Upper lobe of right lung (tissue), 1 donor: ENCODE measurements at regions not wholly inside any gene's neighbourhood (a gene's known extent, or its start where the extent isn't known, plus 50 kb on each side); places are given as distances from the start of the nearest gene placed in this dataset.

Experiments
- ATAC-seq: fragments of 200-7000 bp; cut with Tn5 transposase; one replicate; pipeline ENCODE4 v1.9.1; 2020; ENCODE audit warnings: mild to moderate bottlenecking, moderate library complexity
- DNase-seq: peaks from one replicate; pipeline ENCODE4 v3.0.0-alpha.2; 2020
- H3K27ac ChIP-seq: fragments of 200-600 bp; one replicate; pipeline ENCODE4 v1.8.0; 2022
- H3K27me3 ChIP-seq: fragments of 200-600 bp; one replicate; pipeline ENCODE4 v1.8.0; 2022; ENCODE audit warnings: mild to moderate bottlenecking
- H3K36me3 ChIP-seq: fragments of 200-600 bp; one replicate; pipeline ENCODE4 v1.8.0; 2022
- H3K4me1 ChIP-seq: fragments of 200-600 bp; one replicate; pipeline ENCODE4 v1.8.0; 2022
- H3K4me3 ChIP-seq: fragments of 200-600 bp; one replicate; pipeline ENCODE4 v1.8.0; 2022; ENCODE audit warnings: mild to moderate bottlenecking
- H3K9me3 ChIP-seq: fragments of 200-600 bp; one replicate; pipeline ENCODE4 v1.8.0; 2022
- intact Hi-C: fragments of 100-400 bp; cut with DNase I; formaldehyde crosslinking; loops from one replicate; pipeline ENCODE4 v1.11.0; 2022
- TF ChIP-seq, protein P1 (sequence below): fragments of 200-600 bp; IDR thresholded peaks from one replicate; pipeline ENCODE4 v1.8.0; 2022; ENCODE audit warnings: antibody characterized with exemption
- donor health status: DM: no; HTN: yes; CAD: no; lungs with severe emphysema.

- no peaks in the 10 kb centered on the region for H3K4me1 ChIP-seq
- no peak overlapping the region for H3K27ac ChIP-seq
- ATAC-seq (no peak), DNase-seq (no peak)
- H3K27me3 ChIP-seq, result no peaks in the 10 kb centered on the region
- TF ChIP-seq, protein P1, sequence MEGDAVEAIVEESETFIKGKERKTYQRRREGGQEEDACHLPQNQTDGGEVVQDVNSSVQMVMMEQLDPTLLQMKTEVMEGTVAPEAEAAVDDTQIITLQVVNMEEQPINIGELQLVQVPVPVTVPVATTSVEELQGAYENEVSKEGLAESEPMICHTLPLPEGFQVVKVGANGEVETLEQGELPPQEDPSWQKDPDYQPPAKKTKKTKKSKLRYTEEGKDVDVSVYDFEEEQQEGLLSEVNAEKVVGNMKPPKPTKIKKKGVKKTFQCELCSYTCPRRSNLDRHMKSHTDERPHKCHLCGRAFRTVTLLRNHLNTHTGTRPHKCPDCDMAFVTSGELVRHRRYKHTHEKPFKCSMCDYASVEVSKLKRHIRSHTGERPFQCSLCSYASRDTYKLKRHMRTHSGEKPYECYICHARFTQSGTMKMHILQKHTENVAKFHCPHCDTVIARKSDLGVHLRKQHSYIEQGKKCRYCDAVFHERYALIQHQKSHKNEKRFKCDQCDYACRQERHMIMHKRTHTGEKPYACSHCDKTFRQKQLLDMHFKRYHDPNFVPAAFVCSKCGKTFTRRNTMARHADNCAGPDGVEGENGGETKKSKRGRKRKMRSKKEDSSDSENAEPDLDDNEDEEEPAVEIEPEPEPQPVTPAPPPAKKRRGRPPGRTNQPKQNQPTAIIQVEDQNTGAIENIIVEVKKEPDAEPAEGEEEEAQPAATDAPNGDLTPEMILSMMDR, result no peak
- intact Hi-C loops, result no loop called here
- H3K4me3 ChIP-seq, result no peak overlapping the region
- H3K9me3 ChIP-seq, result no peaks in the 10 kb centered on the region
- no peaks in the 10 kb centered on the region for H3K36me3 ChIP-seq
Observed at GRCh38 chr1:42070996-42071395, 82.2 kb upstream of the GUCA2B start.

- intact Hi-C loops, result no loop called here
- DNase-seq (no peak), ATAC-seq (no peak)
- Histone ChIP-seq H3K36me3 (no peaks in the 10 kb centered on the region), H3K4me3 (no peak overlapping the region), H3K4me1 (no peaks in the 10 kb centered on the region), H3K27me3 (no peaks in the 10 kb centered on the region), H3K27ac (no peak overlapping the region), H3K9me3 (peaks cover 6% of the 10 kb centered on the region)
- TF ChIP-seq, protein P1, result no peak
Observed at GRCh38 chr1:42057800-42058199, 95.4 kb upstream of the GUCA2B start.

DNA sequence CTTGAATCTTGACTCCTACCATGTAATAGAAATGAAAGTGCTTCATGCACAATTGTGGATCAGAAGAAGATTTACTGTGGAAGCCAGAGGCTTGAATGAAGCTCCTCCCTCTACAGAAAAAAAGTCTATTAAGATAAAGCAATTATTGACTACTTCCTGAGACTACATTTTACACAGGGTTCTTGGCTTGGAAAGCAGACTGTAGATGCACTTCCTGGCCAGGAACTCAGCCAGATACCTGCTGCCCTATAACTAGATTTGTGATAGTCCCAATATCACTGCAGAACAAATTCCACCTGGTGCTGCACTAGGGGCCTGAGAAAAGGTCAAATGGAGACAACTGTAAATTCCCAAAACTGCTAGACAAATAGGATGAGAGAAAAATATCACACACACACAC lies 96.8 kb upstream of the GUCA2B start:
- no peak for ATAC-seq
- H3K4me1 ChIP-seq, result no peaks in the 10 kb centered on the region
- no peaks in the 10 kb centered on the region for H3K36me3 ChIP-seq
- no peak overlapping the region for H3K27ac ChIP-seq
- intact Hi-C loops, result no loop called here
- DNase-seq, result no peak
- H3K27me3 ChIP-seq, result no peaks in the 10 kb centered on the region
- TF ChIP-seq, protein P1, result no peak
- H3K9me3 ChIP-seq, result peaks cover 6% of the 10 kb centered on the region
- no peak overlapping the region for H3K4me3 ChIP-seq

DNA sequence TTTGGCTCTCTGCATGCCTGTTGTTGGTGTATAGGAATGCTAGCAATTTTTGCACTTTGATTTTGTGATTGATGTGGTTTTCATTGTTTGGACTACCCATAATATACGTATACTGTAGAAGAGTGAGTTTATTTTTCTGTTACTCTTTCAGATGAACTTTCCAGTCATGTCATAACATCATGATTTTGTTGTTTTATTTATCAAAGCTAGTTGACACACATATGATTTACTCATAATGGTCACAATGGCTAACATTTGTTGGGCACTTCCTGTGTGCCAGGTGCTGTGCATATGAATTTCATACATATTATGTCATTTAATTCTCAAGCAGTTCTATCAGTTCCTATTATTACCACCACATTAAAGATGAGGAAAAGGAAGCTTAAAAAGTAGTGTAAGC lies 98.1 kb upstream of the GUCA2B start:
- peaks cover 6% of the 10 kb centered on the region for H3K9me3 ChIP-seq
- ATAC-seq (no peak), DNase-seq (no peak)
- intact Hi-C loops, result no loop called here
- no peak overlapping the region for H3K4me3 ChIP-seq
- H3K27ac ChIP-seq, result no peak overlapping the region
- no peaks in the 10 kb centered on the region for H3K4me1 ChIP-seq
- no peaks in the 10 kb centered on the region for H3K36me3 ChIP-seq
- TF ChIP-seq, protein P1, result no peak
- no peaks in the 10 kb centered on the region for H3K27me3 ChIP-seq

- Histone ChIP-seq H3K27ac (no peak overlapping the region), H3K27me3 (no peaks in the 10 kb centered on the region), H3K4me1 (no peaks in the 10 kb centered on the region), H3K4me3 (no peak overlapping the region), H3K36me3 (no peaks in the 10 kb centered on the region), H3K9me3 (no peaks in the 10 kb centered on the region)
- intact Hi-C loops, result no loop called here
- ATAC-seq, result no peak
- no peak for DNase-seq
- TF ChIP-seq, protein P1, result no peak
Observed at GRCh38 chr1:42052072-42052699, 101.0 kb upstream of the GUCA2B start.

GRCh38 chr1:42047508-42047880 lies 105.7 kb upstream of the GUCA2B start:
- H3K9me3 ChIP-seq, result no peaks in the 10 kb centered on the region
- no peaks in the 10 kb centered on the region for H3K27me3 ChIP-seq
- H3K36me3 ChIP-seq, result no peaks in the 10 kb centered on the region
- DNase-seq (no peak), ATAC-seq (no peak)
- H3K4me1 ChIP-seq, result no peaks in the 10 kb centered on the region
- H3K27ac ChIP-seq, result no peak overlapping the region
- TF ChIP-seq, protein P1, result no peak
- no peak overlapping the region for H3K4me3 ChIP-seq
- intact Hi-C loops, result no loop called here
